OCI-LY1 (cell line): ENCODE measurements at regions not wholly inside any gene's neighbourhood (a gene's known extent, or its start where the extent isn't known, plus 50 kb on each side); places are given as distances from the start of the nearest gene placed in this dataset.

ENCODE experiments used
- EZH2 ChIP-seq: fragments of 200-600 bp; sonication (generic), shearing (Covaris generic); IDR thresholded peaks from 2 replicates; pipeline ENCODE4 v1.8.0; 2017; ENCODE audit warnings: borderline replicate concordance, mixed run types, mild to moderate bottlenecking, antibody characterized with exemption, low read length, moderate library complexity, mixed read lengths
- TF ChIP-seq, protein P1 (sequence below): fragments of 200-600 bp; sonication (generic), shearing (Covaris generic); IDR thresholded peaks from 2 replicates; pipeline ENCODE4 v1.5.1; 2017; ENCODE audit warnings: mild to moderate bottlenecking, antibody characterized with exemption, low read length, moderate library complexity, mixed read lengths

- TF ChIP-seq, protein P1, sequence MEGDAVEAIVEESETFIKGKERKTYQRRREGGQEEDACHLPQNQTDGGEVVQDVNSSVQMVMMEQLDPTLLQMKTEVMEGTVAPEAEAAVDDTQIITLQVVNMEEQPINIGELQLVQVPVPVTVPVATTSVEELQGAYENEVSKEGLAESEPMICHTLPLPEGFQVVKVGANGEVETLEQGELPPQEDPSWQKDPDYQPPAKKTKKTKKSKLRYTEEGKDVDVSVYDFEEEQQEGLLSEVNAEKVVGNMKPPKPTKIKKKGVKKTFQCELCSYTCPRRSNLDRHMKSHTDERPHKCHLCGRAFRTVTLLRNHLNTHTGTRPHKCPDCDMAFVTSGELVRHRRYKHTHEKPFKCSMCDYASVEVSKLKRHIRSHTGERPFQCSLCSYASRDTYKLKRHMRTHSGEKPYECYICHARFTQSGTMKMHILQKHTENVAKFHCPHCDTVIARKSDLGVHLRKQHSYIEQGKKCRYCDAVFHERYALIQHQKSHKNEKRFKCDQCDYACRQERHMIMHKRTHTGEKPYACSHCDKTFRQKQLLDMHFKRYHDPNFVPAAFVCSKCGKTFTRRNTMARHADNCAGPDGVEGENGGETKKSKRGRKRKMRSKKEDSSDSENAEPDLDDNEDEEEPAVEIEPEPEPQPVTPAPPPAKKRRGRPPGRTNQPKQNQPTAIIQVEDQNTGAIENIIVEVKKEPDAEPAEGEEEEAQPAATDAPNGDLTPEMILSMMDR = no peak
- TF ChIP-seq EZH2 = no peak
These were observed 152.4 kb downstream of the OSR1 start for GRCh38 chr2:19205983-19206533.
